ENCODE measurements at regions not wholly inside any gene's neighbourhood (a gene's known extent, or its start where the extent isn't known, plus 50 kb on each side); places are given as distances from the start of the nearest gene placed in this dataset.
A peak's percentile ranks its signal among the peaks of the same experiment; 100 is the strongest.

DNA sequence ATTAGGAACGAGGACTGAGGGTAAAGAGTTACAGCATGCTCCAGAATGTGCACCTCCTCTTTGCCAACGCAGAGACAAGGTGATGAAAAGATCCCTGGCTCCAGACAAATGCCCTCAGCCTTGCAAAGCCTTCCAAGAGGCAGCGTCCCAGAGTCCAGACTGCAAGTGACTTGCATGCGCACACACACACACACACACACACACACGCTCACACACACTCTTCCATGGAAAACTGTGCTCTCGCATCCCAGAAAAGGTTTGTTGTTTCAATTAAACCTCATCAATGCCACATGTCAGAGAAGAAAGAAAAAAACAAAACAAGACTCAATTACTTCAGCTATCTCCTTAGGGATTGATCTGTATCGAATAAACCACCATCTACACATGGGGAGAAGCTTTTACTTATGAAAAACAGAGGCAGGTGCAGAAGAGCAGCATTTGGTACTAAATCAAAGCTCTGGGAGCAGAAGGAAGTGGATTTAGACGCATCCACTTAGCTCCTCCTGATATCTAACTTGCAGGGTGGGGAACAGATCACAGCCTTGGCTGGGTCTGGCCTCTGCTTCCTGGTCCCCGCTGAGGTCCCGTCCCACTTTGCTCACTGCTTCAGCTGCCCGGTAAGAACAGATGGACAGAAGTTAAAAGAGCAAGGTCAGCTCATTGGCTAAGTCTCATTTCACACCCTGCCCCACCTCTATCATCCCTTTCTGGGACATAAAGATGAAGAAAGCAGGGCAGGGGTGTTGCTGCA lies 249.8 kb upstream of the BLID start:
- FAIRE-seq: no peak
- Histone ChIP-seq H3K9me3 (ENCODE audit: insufficient read depth in 2 of 2, low read depth in 1 of 2, low read length in 1 of 2) (no peaks in the 10 kb centered on the region), H3K4me2 (ENCODE audit: insufficient read depth in 1 of 2, low read depth in 2 of 2, low read length in 2 of 2) (no peak overlapping the region), H3K4ac (replicated peaks; ENCODE audit: insufficient read length, low read depth, low read length) (no peak overlapping the region), H2BK15ac (ENCODE audit: low read length) (no peak overlapping the region), H3K9ac (replicated peaks in 1 of 4; ENCODE audit: extremely low read depth in 1 of 4, low read depth in 3 of 4, low read length in 3 of 4) (no peak overlapping the region), H2BK12ac (ENCODE audit: low read depth, low read length) (no peak overlapping the region), H3K23me2 (ENCODE audit: low read depth, low read length) (no peaks in the 10 kb centered on the region), H2AFZ (ENCODE audit: low read length) (peak overlapping the region; percentile 78), H3K56ac (replicated peaks; ENCODE audit: insufficient read length, low read depth, low read length) (no peak overlapping the region), H3K4me1 (replicated peaks in 1 of 4; ENCODE audit: control insufficient read depth in 3 of 4, insufficient read depth in 4 of 4, low read length in 3 of 4) (peaks cover 0 to 3% (median 0%) of the 10 kb centered on the region in 4 experiments; a peak in 1 of 7 replicates), H2BK20ac (ENCODE audit: low read length) (peak overlapping the region; percentile 37; the same call in 1 of the 2 replicates), H3K36me3 (ENCODE audit: control insufficient read depth in 2 of 4, insufficient read depth in 4 of 4, low read length in 3 of 4) (no peaks in the 10 kb centered on the region), H3K27me3 (replicated peaks in 1 of 4; ENCODE audit: control insufficient read depth in 3 of 4, extremely low read depth in 1 of 4, insufficient read depth in 3 of 4, low read length in 3 of 4) (no peaks in the 10 kb centered on the region), H4K20me1 (replicated peaks in 1 of 2; ENCODE audit: control insufficient read depth in 1 of 2, insufficient read depth in 2 of 2, low read length in 2 of 2) (no peaks in the 10 kb centered on the region), H4K5ac (ENCODE audit: insufficient read length, low read depth, low read length) (no peak overlapping the region), H2BK5ac (ENCODE audit: low read depth, low read length) (no peak overlapping the region), H2AK5ac (ENCODE audit: low read depth, low read length) (no peak overlapping the region), H3K79me2 (ENCODE audit: control insufficient read depth in 1 of 2, insufficient read depth in 2 of 2, low read length in 2 of 2) (no peaks in the 10 kb centered on the region), H3K18ac (ENCODE audit: extremely low read depth, low read length) (no peak overlapping the region), H2BK120ac (replicated peaks; ENCODE audit: low read depth, low read length) (no peak overlapping the region), H4K8ac (ENCODE audit: extremely low read depth, insufficient read depth, low read length) (no peak overlapping the region), H3K4me3 (ENCODE audit: extremely low read depth in 1 of 4, insufficient read depth in 2 of 4, low read depth in 3 of 4, low read length in 4 of 4) (no peak overlapping the region), H3K23ac (ENCODE audit: insufficient read length) (no peak overlapping the region), H4K91ac (replicated peaks; ENCODE audit: insufficient read length, low read length) (no peak overlapping the region), H3K27ac (ENCODE audit: low read depth, low read length) (no peak overlapping the region), H3K79me1 (ENCODE audit: low read depth, low read length) (no peaks in the 10 kb centered on the region), H3K14ac (ENCODE audit: insufficient read length) (no peak overlapping the region)
- 88% methylated on average over 11 of the region's 11 CpGs; no CpG with 5 or more reads in 1 of the 2 experiments for WGBS, 2 experiments (ENCODE audit: extremely low coverage in 1 of 2, insufficient coverage in 1 of 2, insufficient read length in 1 of 2, insufficient replicate concordance in 2 of 2, low coverage in 1 of 2, low lambda C conversion rate in 2 of 2, missing lambda C conversion rate in 1 of 2)
- POLR2A ChIA-PET (ENCODE audit: partially characterized antibody): no interaction called here
- CTCF ChIA-PET (ENCODE audit: partially characterized antibody): interaction anchor here (0.6 kb wide), 1 partner anchor 252 kb away, joined by 3 read pairs; no protein-coding TSS in a partner anchor
- DNase-seq (ENCODE audit: low read depth in 1 of 2, low spot score in 2 of 2): no peak
- no peak for TF ChIP-seq SIN3A (conservative IDR thresholded peaks at IDR 0.05 in 1 of 2, IDR thresholded peaks at IDR 0.05 in 1 of 2; ENCODE audit: low read depth in 1 of 2, low read length in 2 of 2)
- TF ChIP-seq SP2 (IDR thresholded peaks at IDR 0.05; ENCODE audit: low read length): no peak
- no peak for TF ChIP-seq JUND (IDR thresholded peaks at IDR 0.05; ENCODE audit: low read length)
- no peak for TF ChIP-seq BACH1 (IDR thresholded peaks at IDR 0.05; ENCODE audit: low read length)
- no peak for TF ChIP-seq ASH2L (IDR thresholded peaks at IDR 0.05; ENCODE audit: low read length)
- no peak for TF ChIP-seq RBBP5 (IDR thresholded peaks at IDR 0.05; ENCODE audit: borderline replicate concordance, low read depth, low read length)
- TF ChIP-seq SRF (IDR thresholded peaks at IDR 0.05; ENCODE audit: low read depth, low read length): no peak
- TF ChIP-seq KDM4A (IDR thresholded peaks at IDR 0.05; ENCODE audit: low read depth, low read length, severe bottlenecking): no peak
- TF ChIP-seq KDM5A (IDR thresholded peaks at IDR 0.05; ENCODE audit: low read length): no peak
- no peak for TF ChIP-seq ZNF274 (IDR thresholded peaks at IDR 0.05; ENCODE audit: borderline replicate concordance, extremely low read depth, low read length)
- TF ChIP-seq PHF8 (conservative IDR thresholded peaks at IDR 0.05; ENCODE audit: low read depth, low read length): no peak
- no peak for TF ChIP-seq BCL11A (IDR thresholded peaks at IDR 0.05; ENCODE audit: low read depth in 2 of 2, low read length in 2 of 2)
- no peak for TF ChIP-seq HDAC6 (IDR thresholded peaks at IDR 0.05; ENCODE audit: low read depth, low read length)
- no peak for TF ChIP-seq SAP30 (IDR thresholded peaks at IDR 0.05; ENCODE audit: insufficient read depth, insufficient replicate concordance, low read length)

Measured in H1 (cell line).